ENCODE measurements at regions not wholly inside any gene's neighbourhood (a gene's known extent, or its start where the extent isn't known, plus 50 kb on each side); places are given as distances from the start of the nearest gene placed in this dataset.

- DNase-seq = no peak
Observed at GRCh38 chr5:66475731-66476130, 120.5 kb upstream of the MAST4 start.

GRCh38 chr5:66477596-66477995 lies 118.6 kb upstream of the MAST4 start:
- DNase-seq = no peak

GRCh38 chr5:66494437-66494836 lies 101.8 kb upstream of the MAST4 start:
- DNase-seq = no peak

GRCh38 chr5:66498791-66499207 lies 97.4 kb upstream of the MAST4 start:
- no peak for DNase-seq

- no peak for DNase-seq
Observed at GRCh38 chr5:66503203-66503789, 92.9 kb upstream of the MAST4 start.

- DNase-seq = no peak
Observed at GRCh38 chr5:66507106-66507505, 89.1 kb upstream of the MAST4 start.

- DNase-seq = no peak
Observed at GRCh38 chr5:66511491-66511890, 84.7 kb upstream of the MAST4 start.

- DNase-seq = no peak
Observed at GRCh38 chr5:66513130-66513529, 83.1 kb upstream of the MAST4 start.

- DNase-seq = no peak
Observed at GRCh38 chr5:66515209-66515608, 81.0 kb upstream of the MAST4 start.

- DNase-seq = no peak
Observed at GRCh38 chr5:66516550-66516949, 79.6 kb upstream of the MAST4 start.

- DNase-seq = no peak
Observed at GRCh38 chr5:66517351-66517750, 78.8 kb upstream of the MAST4 start.

- DNase-seq = no peak
Observed at GRCh38 chr5:66518052-66518451, 78.1 kb upstream of the MAST4 start.

GRCh38 chr5:66518753-66519152 lies 77.4 kb upstream of the MAST4 start:
- peak; percentile 15 for DNase-seq

GRCh38 chr5:66519626-66520025 lies 76.6 kb upstream of the MAST4 start:
- no peak for DNase-seq

GRCh38 chr5:66520854-66521253 lies 75.3 kb upstream of the MAST4 start:
- DNase-seq = no peak

- no peak for DNase-seq
Observed at GRCh38 chr5:66527478-66528035, 68.6 kb upstream of the MAST4 start.

- no peak for DNase-seq
Observed at GRCh38 chr5:66529182-66529581, 67.0 kb upstream of the MAST4 start.

GRCh38 chr5:66529704-66530103 lies 66.5 kb upstream of the MAST4 start:
- DNase-seq = no peak

GRCh38 chr5:66538126-66538525 lies 58.1 kb upstream of the MAST4 start:
- DNase-seq = no peak

GRCh38 chr5:66538531-66538930 lies 57.7 kb upstream of the MAST4 start:
- no peak for DNase-seq

- no peak for DNase-seq
Observed at GRCh38 chr5:66540078-66540477, 56.1 kb upstream of the MAST4 start.

GRCh38 chr5:66542711-66543110 lies 53.5 kb upstream of the MAST4 start:
- no peak for DNase-seq
